22Rv1 (cell line): ENCODE measurements at regions not wholly inside any gene's neighbourhood (a gene's known extent, or its start where the extent isn't known, plus 50 kb on each side); places are given as distances from the start of the nearest gene placed in this dataset.

Source experiments
- H3K27ac ChIP-seq: fragments of 450-650 bp; 2 replicates; pipeline ENCODE4 v1.5.1; 2017
- CTCF ChIP-seq: fragments of 450-650 bp; IDR thresholded peaks from 2 replicates; pipeline ENCODE4 v1.5.1; 2017; ENCODE audit warnings: mild to moderate bottlenecking
- ZFX ChIP-seq: fragments of 450-650 bp; IDR thresholded peaks from 2 replicates; pipeline ENCODE4 v1.6.1; 2017; ENCODE audit warnings: antibody characterized with exemption, borderline replicate concordance

GRCh38 chr13:29684441-29684840 lies 89.0 kb upstream of the SLC7A1 start:
- H3K27ac ChIP-seq: no peak overlapping the region
- no peak for TF ChIP-seq CTCF
- no peak for TF ChIP-seq ZFX

GRCh38 chr13:29683041-29683440 lies 87.6 kb upstream of the SLC7A1 start:
- no peak for TF ChIP-seq CTCF
- no peak for TF ChIP-seq ZFX
- H3K27ac ChIP-seq: no peak overlapping the region

GRCh38 chr13:29681864-29682263 lies 86.4 kb upstream of the SLC7A1 start:
- H3K27ac ChIP-seq: no peak overlapping the region
- no peak for TF ChIP-seq CTCF
- no peak for TF ChIP-seq ZFX

- H3K27ac ChIP-seq: no peak overlapping the region
- TF ChIP-seq ZFX (no peak), CTCF (no peak)
Measured at GRCh38 chr13:29679396-29680053, 84.0 kb upstream of the SLC7A1 start.

GRCh38 chr13:29677627-29678026 lies 82.1 kb upstream of the SLC7A1 start:
- TF ChIP-seq CTCF (no peak), ZFX (no peak)
- no peak overlapping the region for H3K27ac ChIP-seq

- TF ChIP-seq CTCF: peak; percentile 13; the same call in 1 of the 2 replicates
- no peak for TF ChIP-seq ZFX
- no peak overlapping the region for H3K27ac ChIP-seq
Measured at GRCh38 chr13:29676941-29677452, 81.5 kb upstream of the SLC7A1 start.

GRCh38 chr13:29676535-29676934 lies 81.0 kb upstream of the SLC7A1 start:
- no peak overlapping the region for H3K27ac ChIP-seq
- no peak for TF ChIP-seq ZFX
- TF ChIP-seq CTCF: no peak
